Osteoblast (primary cell): ENCODE measurements at regions not wholly inside any gene's neighbourhood (a gene's known extent, or its start where the extent isn't known, plus 50 kb on each side); places are given as distances from the start of the nearest gene placed in this dataset.

Experiments used
- DNase-seq: peaks from one replicate; pipeline ENCODE4 v3.0.0; 2011; ENCODE audit warnings: low spot score, mixed read lengths; ENCODE audit not compliant: insufficient read length; ENCODE audit errors: missing footprints
- H2AFZ ChIP-seq: 2 replicates; pipeline ENCODE4 v1.6.0; 2011; ENCODE audit warnings: mild to moderate bottlenecking, low read length
- H3K27ac ChIP-seq: 2 replicates; pipeline ENCODE4 v1.5.1; 2011; ENCODE audit warnings: mild to moderate bottlenecking, low read depth, low read length, moderate library complexity
- H3K27me3 ChIP-seq: 2 replicates; pipeline ENCODE4 v1.6.0; 2012; ENCODE audit warnings: mild to moderate bottlenecking, control low read depth, inconsistent platforms, low read length, moderate library complexity; ENCODE audit not compliant: insufficient read depth
- H3K36me3 ChIP-seq: 2 replicates; pipeline ENCODE4 v1.5.1; 2011; ENCODE audit warnings: mild to moderate bottlenecking, low read length, control low read depth, moderate library complexity; ENCODE audit not compliant: insufficient read depth
- H3K4me1 ChIP-seq: 2 replicates; pipeline ENCODE4 v1.5.1; 2011; ENCODE audit warnings: mild to moderate bottlenecking, low read length, control low read depth, moderate library complexity; ENCODE audit not compliant: insufficient read depth
- H3K4me2 ChIP-seq: 2 replicates; pipeline ENCODE4 v1.6.0; 2011; ENCODE audit warnings: mild to moderate bottlenecking, low read length; ENCODE audit not compliant: insufficient read depth
- H3K4me3 ChIP-seq: fragments of 200-600 bp; sonication (generic); 3 replicates; pipeline ENCODE4 v1.5.1; 2012; ENCODE audit warnings: mild to moderate bottlenecking, low read length, inconsistent platforms; ENCODE audit not compliant: insufficient read depth
- H3K79me2 ChIP-seq: 2 replicates; pipeline ENCODE4 v1.6.0; 2012; ENCODE audit warnings: mild to moderate bottlenecking, low read length, control low read depth, inconsistent platforms; ENCODE audit not compliant: insufficient read depth
- H3K9me3 ChIP-seq: 2 replicates; pipeline ENCODE4 v1.5.1; 2011; ENCODE audit warnings: low read depth, low read length, control low read depth
- H4K20me1 ChIP-seq: 2 replicates; pipeline ENCODE4 v1.6.0; 2012; ENCODE audit warnings: mild to moderate bottlenecking, low read length, control low read depth; ENCODE audit not compliant: insufficient read depth
- TF ChIP-seq, protein P1 (sequence below): IDR thresholded peaks from 2 replicates; pipeline ENCODE4 v1.5.1; 2011; ENCODE audit warnings: mild to moderate bottlenecking, low read depth, low read length, moderate library complexity; ENCODE audit errors: extremely low read depth

DNA sequence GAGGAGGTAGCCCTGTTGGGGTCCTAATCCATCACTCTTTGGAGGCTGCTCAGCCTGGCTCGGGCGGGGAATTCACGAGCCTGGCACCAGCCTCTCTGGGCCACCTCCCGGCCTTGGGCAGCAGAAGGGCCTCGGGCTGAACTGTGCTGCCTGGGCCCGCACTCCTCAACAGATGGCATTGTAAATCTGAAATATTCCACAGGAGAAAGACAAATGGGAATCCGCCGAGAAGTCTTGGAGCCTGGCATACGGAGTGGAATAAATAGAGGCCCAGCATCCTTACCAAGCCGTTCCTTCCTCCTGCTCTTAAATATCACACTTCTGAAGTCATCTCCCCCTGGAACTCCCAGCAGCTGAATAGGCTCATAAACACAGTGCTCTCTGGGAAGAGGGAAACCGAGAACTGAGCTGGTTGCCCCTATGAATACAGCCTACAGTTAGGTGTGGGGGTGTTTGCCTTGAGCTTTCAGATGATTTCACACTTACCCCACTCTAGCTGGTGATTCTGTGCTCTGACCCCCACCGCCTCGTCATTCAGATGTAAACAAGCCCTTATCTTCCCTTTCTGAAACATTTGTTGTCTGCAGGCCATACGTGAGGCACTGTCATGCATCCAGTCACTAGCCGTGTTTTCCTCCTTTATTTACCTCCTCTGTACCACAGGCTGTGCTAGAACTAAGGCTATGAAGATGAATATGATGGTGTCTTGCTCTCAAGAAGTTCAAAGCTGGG is 455.0 kb upstream of the CLINT1 start:
- no peak for DNase-seq
- Histone ChIP-seq H3K27ac (no peak overlapping the region), H2AFZ (no peak overlapping the region), H3K79me2 (no peaks in the 10 kb centered on the region), H3K4me1 (no peaks in the 10 kb centered on the region), H3K4me2 (no peak overlapping the region), H3K36me3 (no peaks in the 10 kb centered on the region), H3K4me3 (no peak overlapping the region), H3K9me3 (no peaks in the 10 kb centered on the region), H4K20me1 (no peaks in the 10 kb centered on the region), H3K27me3 (peaks cover 6% of the 10 kb centered on the region)
- TF ChIP-seq, protein P1, sequence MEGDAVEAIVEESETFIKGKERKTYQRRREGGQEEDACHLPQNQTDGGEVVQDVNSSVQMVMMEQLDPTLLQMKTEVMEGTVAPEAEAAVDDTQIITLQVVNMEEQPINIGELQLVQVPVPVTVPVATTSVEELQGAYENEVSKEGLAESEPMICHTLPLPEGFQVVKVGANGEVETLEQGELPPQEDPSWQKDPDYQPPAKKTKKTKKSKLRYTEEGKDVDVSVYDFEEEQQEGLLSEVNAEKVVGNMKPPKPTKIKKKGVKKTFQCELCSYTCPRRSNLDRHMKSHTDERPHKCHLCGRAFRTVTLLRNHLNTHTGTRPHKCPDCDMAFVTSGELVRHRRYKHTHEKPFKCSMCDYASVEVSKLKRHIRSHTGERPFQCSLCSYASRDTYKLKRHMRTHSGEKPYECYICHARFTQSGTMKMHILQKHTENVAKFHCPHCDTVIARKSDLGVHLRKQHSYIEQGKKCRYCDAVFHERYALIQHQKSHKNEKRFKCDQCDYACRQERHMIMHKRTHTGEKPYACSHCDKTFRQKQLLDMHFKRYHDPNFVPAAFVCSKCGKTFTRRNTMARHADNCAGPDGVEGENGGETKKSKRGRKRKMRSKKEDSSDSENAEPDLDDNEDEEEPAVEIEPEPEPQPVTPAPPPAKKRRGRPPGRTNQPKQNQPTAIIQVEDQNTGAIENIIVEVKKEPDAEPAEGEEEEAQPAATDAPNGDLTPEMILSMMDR: no peak

DNA sequence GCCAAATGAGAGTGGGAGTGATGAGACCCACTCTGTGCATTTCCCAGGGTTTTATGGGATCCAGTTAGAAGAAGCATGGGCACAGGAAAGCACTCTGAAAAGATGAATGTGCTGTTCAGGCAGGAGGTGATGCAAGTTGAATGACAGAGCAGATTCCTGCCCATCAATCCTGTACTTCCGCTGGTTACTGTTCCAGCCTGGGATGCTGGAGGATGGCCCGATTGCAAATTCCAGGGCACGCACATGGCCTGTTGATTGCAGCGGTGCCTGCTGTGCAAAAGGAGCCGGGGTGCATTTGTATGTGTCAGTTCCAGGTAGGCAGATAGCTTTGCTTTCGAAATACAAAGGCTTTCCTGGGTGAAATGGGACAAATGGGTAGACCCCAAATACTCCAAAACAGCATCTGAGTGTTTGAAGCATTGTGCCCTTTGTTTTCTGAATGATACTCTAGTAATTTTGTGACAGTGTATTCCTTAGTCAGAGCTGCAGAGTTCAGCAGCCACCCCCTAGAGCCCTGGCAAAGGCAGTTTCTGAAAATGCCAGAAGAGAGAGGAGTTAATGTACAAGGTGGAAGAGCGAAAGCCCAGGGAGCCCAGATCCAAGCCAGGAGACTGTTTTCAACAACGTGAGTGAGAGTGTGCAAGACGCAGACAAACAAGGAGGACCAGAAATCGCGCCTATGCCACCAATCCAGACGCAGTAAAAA is 454.2 kb upstream of the CLINT1 start:
- Histone ChIP-seq H3K4me1 (no peaks in the 10 kb centered on the region), H3K4me2 (no peak overlapping the region), H3K27ac (no peak overlapping the region), H3K27me3 (peaks cover 13% of the 10 kb centered on the region), H3K4me3 (no peak overlapping the region), H3K9me3 (no peaks in the 10 kb centered on the region), H3K36me3 (no peaks in the 10 kb centered on the region), H4K20me1 (no peaks in the 10 kb centered on the region), H2AFZ (no peak overlapping the region), H3K79me2 (no peaks in the 10 kb centered on the region)
- DNase-seq: peak; percentile 62
- TF ChIP-seq, protein P1: no peak

DNA sequence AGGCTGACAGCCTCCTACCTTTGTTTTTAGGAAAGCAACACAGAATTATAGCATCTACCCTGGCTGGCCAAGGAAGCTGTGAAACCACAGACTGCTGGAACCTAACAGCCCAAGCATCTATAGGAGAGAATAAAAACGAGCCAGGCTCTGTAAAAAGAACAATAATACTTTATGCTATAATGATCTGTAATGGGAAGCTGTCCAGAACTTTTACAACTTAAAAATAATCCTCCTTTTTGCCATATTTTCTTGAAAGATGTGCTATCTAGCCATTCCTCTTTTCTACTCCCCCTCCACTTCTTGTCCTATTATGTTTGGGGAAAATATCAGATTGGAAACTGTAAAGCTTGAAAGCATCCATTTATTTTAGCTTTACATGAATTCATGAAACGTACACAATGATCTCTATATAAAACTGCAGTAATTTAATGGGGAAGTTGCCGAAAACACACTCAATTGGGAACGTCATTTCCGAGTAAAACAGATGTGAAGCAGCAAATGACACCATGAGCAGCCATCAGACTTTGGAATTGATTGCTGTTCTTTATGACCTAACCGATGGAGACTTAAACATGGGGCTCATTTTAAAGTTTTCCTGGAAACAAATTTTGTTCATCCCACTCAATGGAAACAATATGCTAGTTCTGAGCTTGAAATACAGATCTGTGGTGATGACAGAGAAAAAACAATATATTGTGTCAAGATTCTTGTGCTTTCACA is 450.3 kb upstream of the CLINT1 start:
- TF ChIP-seq, protein P1: no peak
- H3K27ac ChIP-seq: no peak overlapping the region
- no peak overlapping the region for H3K4me2 ChIP-seq
- no peaks in the 10 kb centered on the region for H3K4me1 ChIP-seq
- no peak for DNase-seq
- H3K36me3 ChIP-seq: no peaks in the 10 kb centered on the region
- no peak overlapping the region for H3K4me3 ChIP-seq
- no peaks in the 10 kb centered on the region for H4K20me1 ChIP-seq
- peaks cover 19% of the 10 kb centered on the region for H3K27me3 ChIP-seq
- H3K79me2 ChIP-seq: no peaks in the 10 kb centered on the region
- no peaks in the 10 kb centered on the region for H3K9me3 ChIP-seq
- H2AFZ ChIP-seq: no peak overlapping the region

DNA sequence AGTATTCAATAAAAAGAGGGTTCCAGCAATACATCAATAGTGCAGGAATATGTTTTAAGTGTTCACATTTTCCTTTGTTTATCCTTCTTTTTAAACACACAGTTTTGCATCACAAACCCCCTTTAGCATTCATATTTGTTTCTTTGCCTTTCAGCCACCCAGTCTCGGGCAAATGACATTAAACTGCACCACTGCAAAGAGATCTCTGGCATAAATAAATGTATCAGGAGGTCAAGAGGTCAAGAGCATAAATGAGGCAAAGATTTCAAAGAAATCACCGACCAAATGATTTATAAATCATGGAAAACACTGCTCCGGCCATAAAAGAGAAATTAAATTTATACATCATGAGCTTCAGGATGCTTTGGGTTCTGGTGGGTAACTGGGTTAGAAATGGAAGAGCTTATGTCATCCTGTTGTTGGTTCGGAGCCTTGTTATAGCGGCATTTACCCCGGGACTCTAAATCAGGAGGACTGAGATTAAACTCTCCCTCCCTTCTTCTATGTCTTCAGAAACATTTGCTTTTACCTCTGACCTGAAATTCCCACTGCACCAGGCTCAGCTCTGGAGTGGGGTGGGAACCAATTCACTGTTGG is 449.6 kb upstream of the CLINT1 start:
- Histone ChIP-seq H3K79me2 (no peaks in the 10 kb centered on the region), H4K20me1 (no peaks in the 10 kb centered on the region), H3K4me3 (no peak overlapping the region), H3K27me3 (peaks cover 19% of the 10 kb centered on the region), H3K27ac (no peak overlapping the region), H3K36me3 (no peaks in the 10 kb centered on the region), H2AFZ (no peak overlapping the region), H3K4me2 (no peak overlapping the region), H3K9me3 (no peaks in the 10 kb centered on the region), H3K4me1 (no peaks in the 10 kb centered on the region)
- TF ChIP-seq, protein P1: no peak
- DNase-seq: no peak
